BJ (cell line): ENCODE measurements at regions not wholly inside any gene's neighbourhood (a gene's known extent, or its start where the extent isn't known, plus 50 kb on each side); places are given as distances from the start of the nearest gene placed in this dataset.

Experiments used
- CTCF ChIA-PET: fragments of 350-600 bp; formaldehyde crosslinking; extraction: SDS; loops from one replicate; lab custom pipeline; 2021; ENCODE audit warnings: antibody characterized with exemption, inconsistent platforms; lab: Yijun Ruan, JAX
- POLR2A ChIA-PET: fragments of 300-600 bp; sonication (Branson Sonifier 250); formaldehyde crosslinking; extraction: SDS; loops from one replicate; lab custom pipeline; 2021; ENCODE audit warnings: antibody characterized with exemption; lab: Charles Lee
- DNase-seq: peaks from one replicate; pipeline ENCODE4 v3.0.0-alpha.2; 2011; ENCODE audit warnings: low read depth
- H3K27me3 ChIP-seq: 2 replicates; pipeline ENCODE4 v1.6.0; 2011; ENCODE audit warnings: low read length; ENCODE audit not compliant: control insufficient read depth, insufficient read depth
- H3K36me3 ChIP-seq: 2 replicates; pipeline ENCODE4 v1.5.1; 2011; ENCODE audit warnings: low read length; ENCODE audit not compliant: control insufficient read depth, insufficient read depth
- H3K4me3 ChIP-seq: 2 replicates; pipeline ENCODE4 v1.5.1; 2011; ENCODE audit warnings: low read depth, mild to moderate bottlenecking, control low read depth, low read length
- CTCF ChIP-seq: IDR thresholded peaks from 2 replicates; pipeline ENCODE4 v1.5.1; 2011; ENCODE audit warnings: low read depth, mild to moderate bottlenecking, control low read depth, inconsistent platforms, low read length, moderate library complexity; ENCODE audit not compliant: insufficient read depth

DNA sequence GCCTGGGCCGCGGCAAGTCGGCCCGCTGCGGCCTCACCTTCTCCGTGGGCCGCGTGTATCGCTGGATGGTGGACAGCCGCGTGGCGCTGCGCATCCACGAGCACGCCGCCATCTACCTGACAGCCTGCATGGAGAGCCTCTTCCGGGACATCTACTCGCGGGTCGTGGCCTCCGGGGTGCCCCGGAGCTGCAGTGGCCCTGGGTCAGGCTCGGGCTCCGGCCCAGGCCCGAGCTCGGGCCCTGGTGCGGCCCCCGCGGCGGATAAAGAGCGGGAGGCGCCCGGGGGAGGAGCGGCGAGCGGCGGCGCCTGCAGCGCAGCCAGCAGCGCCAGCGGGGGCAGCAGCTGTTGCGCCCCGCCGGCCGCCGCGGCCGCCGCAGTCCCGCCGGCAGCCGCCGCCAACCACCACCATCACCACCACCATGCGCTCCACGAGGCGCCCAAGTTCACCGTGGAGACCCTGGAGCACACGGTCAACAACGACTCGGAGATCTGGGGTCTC, 226.2 kb upstream of the CRY1 start:
- H3K27me3 ChIP-seq, result peaks cover 25% of the 10 kb centered on the region
- TF ChIP-seq CTCF, result no peak
- CTCF ChIA-PET, result interaction anchor here (0.5 kb wide), 1 partner anchor 25 kb away, joined by 3 read pairs; no protein-coding TSS in a partner anchor
- peak overlapping the region; percentile 33; the same call in 1 of the 2 replicates for H3K4me3 ChIP-seq
- POLR2A ChIA-PET, result no interaction called here
- DNase-seq, result no peak
- no peaks in the 10 kb centered on the region for H3K36me3 ChIP-seq

GRCh38 chr12:107320033-107320928, 226.9 kb upstream of the CRY1 start:
- no peak for DNase-seq

DNA sequence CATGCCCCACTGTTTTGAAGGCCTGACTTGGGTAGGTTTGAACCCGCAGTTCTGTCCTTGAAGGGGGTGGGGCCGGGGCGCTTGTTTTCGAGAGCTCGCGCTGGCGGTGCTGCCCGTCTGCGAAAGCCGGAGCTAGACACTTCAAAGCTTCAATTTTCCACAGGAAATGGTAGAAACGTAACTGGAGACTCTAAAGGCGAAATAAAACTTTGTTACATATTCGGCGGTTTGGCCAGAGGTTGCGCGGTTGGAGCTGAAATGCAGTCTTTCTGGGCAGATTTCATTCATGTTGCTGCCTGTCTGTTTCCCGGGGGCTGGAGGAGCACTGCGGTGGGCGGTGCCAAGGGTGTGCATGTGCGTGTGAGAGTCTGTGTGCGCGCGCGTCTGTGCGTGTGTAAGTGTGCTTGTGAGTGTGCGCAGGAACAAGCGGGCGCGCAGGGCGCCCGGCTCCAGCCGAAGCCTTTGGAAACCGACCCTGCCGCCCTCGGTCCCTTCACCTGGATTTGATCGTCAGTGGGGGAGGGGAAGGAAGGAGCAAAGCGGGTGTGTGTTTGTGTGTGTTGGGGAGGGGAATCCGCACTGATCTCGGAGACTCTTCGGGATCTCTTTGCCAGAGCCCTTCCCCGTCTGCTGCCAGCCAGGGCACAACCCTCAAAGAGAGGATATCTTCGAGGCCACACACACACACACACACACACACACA, 227.7 kb upstream of the CRY1 start:
- DNase-seq, result no peak
- Histone ChIP-seq H3K27me3 (peaks cover 23% of the 10 kb centered on the region), H3K36me3 (no peaks in the 10 kb centered on the region), H3K4me3 (no peak overlapping the region)
- POLR2A ChIA-PET, result no interaction called here
- CTCF ChIA-PET, result no interaction called here
- TF ChIP-seq CTCF, result no peak

More at GRCh38 chr12:107320033-107320928, 226.9 kb upstream of the CRY1 start:
- POLR2A ChIA-PET, result no interaction called here
- Histone ChIP-seq H3K36me3 (no peaks in the 10 kb centered on the region), H3K27me3 (peaks cover 23% of the 10 kb centered on the region), H3K4me3 (no peak overlapping the region)
- no peak for TF ChIP-seq CTCF
- CTCF ChIA-PET, result interaction anchor here (0.5 kb wide), 1 partner anchor 25 kb away, joined by 3 read pairs; no protein-coding TSS in a partner anchor

DNA sequence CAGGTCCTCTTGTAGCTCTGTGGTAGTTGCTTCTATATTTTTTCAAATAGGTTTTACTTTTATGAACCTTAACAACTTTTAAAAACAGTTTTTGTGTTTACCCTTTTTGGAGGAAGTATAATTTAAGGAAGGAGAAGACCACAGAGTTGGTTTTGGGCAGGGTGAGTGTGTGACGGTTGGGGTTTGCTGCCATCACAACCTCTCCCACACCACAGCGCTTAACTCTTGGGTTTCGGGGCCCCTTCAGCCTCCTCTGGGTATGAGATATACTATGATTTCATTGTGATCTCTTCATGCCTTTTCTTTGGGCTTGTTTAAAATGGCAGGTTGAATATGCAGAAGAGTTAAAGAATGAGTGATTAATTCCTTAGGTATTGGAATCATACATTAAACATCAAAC, 228.7 kb upstream of the CRY1 start:
- CTCF ChIA-PET, result no interaction called here

More for the DNA sequence above, 228.7 kb upstream of the CRY1 start:
- no peak overlapping the region for H3K4me3 ChIP-seq
- POLR2A ChIA-PET, result no interaction called here
- no peak for TF ChIP-seq CTCF
- no peaks in the 10 kb centered on the region for H3K36me3 ChIP-seq
- peaks cover 23% of the 10 kb centered on the region for H3K27me3 ChIP-seq
- no peak for DNase-seq
